ENCODE measurements at regions not wholly inside any gene's neighbourhood (a gene's known extent, or its start where the extent isn't known, plus 50 kb on each side); places are given as distances from the start of the nearest gene placed in this dataset.

GRCh38 chr5:164298165-164298564, 792.7 kb downstream of the MAT2B start:
- H3K4me3 ChIP-seq (ENCODE audit: low read depth in 1 of 2, low read length in 2 of 2): no peak overlapping the region
- no peak overlapping the region for H3K27ac ChIP-seq (ENCODE audit: low read length)
- H3K27me3 ChIP-seq (ENCODE audit: low read depth, low read length): no peaks in the 10 kb centered on the region
- H3K9me3 ChIP-seq (ENCODE audit: control insufficient read depth in 1 of 2, low read length in 2 of 2): no peaks in the 10 kb centered on the region
- no peaks in the 10 kb centered on the region for H3K36me3 ChIP-seq (ENCODE audit: control insufficient read depth in 1 of 2, insufficient read depth in 2 of 2, low read length in 2 of 2)
- H3K4me1 ChIP-seq (ENCODE audit: control insufficient read depth in 1 of 2, insufficient read depth in 2 of 2, low read length in 2 of 2): no peaks in the 10 kb centered on the region

- H3K4me1 ChIP-seq (ENCODE audit: control insufficient read depth in 1 of 2, insufficient read depth in 2 of 2, low read length in 2 of 2): no peaks in the 10 kb centered on the region
- no peaks in the 10 kb centered on the region for H3K27me3 ChIP-seq (ENCODE audit: low read depth, low read length)
- no peak overlapping the region for H3K4me3 ChIP-seq (ENCODE audit: low read depth in 1 of 2, low read length in 2 of 2)
- H3K9me3 ChIP-seq (ENCODE audit: control insufficient read depth in 1 of 2, low read length in 2 of 2): no peaks in the 10 kb centered on the region
- H3K36me3 ChIP-seq (ENCODE audit: control insufficient read depth in 1 of 2, insufficient read depth in 2 of 2, low read length in 2 of 2): no peaks in the 10 kb centered on the region
- H3K27ac ChIP-seq (ENCODE audit: low read length): no peak overlapping the region
Observed at GRCh38 chr5:164300295-164300694, 794.9 kb downstream of the MAT2B start.

GRCh38 chr5:164301136-164301535, 795.7 kb downstream of the MAT2B start:
- H3K36me3 ChIP-seq (ENCODE audit: control insufficient read depth in 1 of 2, insufficient read depth in 2 of 2, low read length in 2 of 2): no peaks in the 10 kb centered on the region
- H3K9me3 ChIP-seq (ENCODE audit: control insufficient read depth in 1 of 2, low read length in 2 of 2): no peaks in the 10 kb centered on the region
- no peak overlapping the region for H3K4me3 ChIP-seq (ENCODE audit: low read depth in 1 of 2, low read length in 2 of 2)
- no peaks in the 10 kb centered on the region for H3K27me3 ChIP-seq (ENCODE audit: low read depth, low read length)
- H3K4me1 ChIP-seq (ENCODE audit: control insufficient read depth in 1 of 2, insufficient read depth in 2 of 2, low read length in 2 of 2): no peaks in the 10 kb centered on the region
- no peak overlapping the region for H3K27ac ChIP-seq (ENCODE audit: low read length)

- no peak overlapping the region for H3K4me3 ChIP-seq (ENCODE audit: low read depth in 1 of 2, low read length in 2 of 2)
- H3K9me3 ChIP-seq (ENCODE audit: control insufficient read depth in 1 of 2, low read length in 2 of 2): no peaks in the 10 kb centered on the region
- no peaks in the 10 kb centered on the region for H3K4me1 ChIP-seq (ENCODE audit: control insufficient read depth in 1 of 2, insufficient read depth in 2 of 2, low read length in 2 of 2)
- no peaks in the 10 kb centered on the region for H3K27me3 ChIP-seq (ENCODE audit: low read depth, low read length)
- no peak overlapping the region for H3K27ac ChIP-seq (ENCODE audit: low read length)
- no peaks in the 10 kb centered on the region for H3K36me3 ChIP-seq (ENCODE audit: control insufficient read depth in 1 of 2, insufficient read depth in 2 of 2, low read length in 2 of 2)
Observed at GRCh38 chr5:164301708-164302107, 796.3 kb downstream of the MAT2B start.

- H3K36me3 ChIP-seq (ENCODE audit: control insufficient read depth in 1 of 2, insufficient read depth in 2 of 2, low read length in 2 of 2): no peaks in the 10 kb centered on the region
- no peaks in the 10 kb centered on the region for H3K4me1 ChIP-seq (ENCODE audit: control insufficient read depth in 1 of 2, insufficient read depth in 2 of 2, low read length in 2 of 2)
- no peak overlapping the region for H3K4me3 ChIP-seq (ENCODE audit: low read depth in 1 of 2, low read length in 2 of 2)
- no peaks in the 10 kb centered on the region for H3K27me3 ChIP-seq (ENCODE audit: low read depth, low read length)
- no peaks in the 10 kb centered on the region for H3K9me3 ChIP-seq (ENCODE audit: control insufficient read depth in 1 of 2, low read length in 2 of 2)
- no peak overlapping the region for H3K27ac ChIP-seq (ENCODE audit: low read length)
Observed at GRCh38 chr5:164302533-164303235, 797.3 kb downstream of the MAT2B start.

- H3K4me3 ChIP-seq (ENCODE audit: low read depth in 1 of 2, low read length in 2 of 2): no peak overlapping the region
- no peaks in the 10 kb centered on the region for H3K36me3 ChIP-seq (ENCODE audit: control insufficient read depth in 1 of 2, insufficient read depth in 2 of 2, low read length in 2 of 2)
- no peak overlapping the region for H3K27ac ChIP-seq (ENCODE audit: low read length)
- no peaks in the 10 kb centered on the region for H3K27me3 ChIP-seq (ENCODE audit: low read depth, low read length)
- H3K4me1 ChIP-seq (ENCODE audit: control insufficient read depth in 1 of 2, insufficient read depth in 2 of 2, low read length in 2 of 2): no peaks in the 10 kb centered on the region
- no peaks in the 10 kb centered on the region for H3K9me3 ChIP-seq (ENCODE audit: control insufficient read depth in 1 of 2, low read length in 2 of 2)
Observed at GRCh38 chr5:164303646-164304215, 798.3 kb downstream of the MAT2B start.

- Histone ChIP-seq H3K36me3 (ENCODE audit: control insufficient read depth in 1 of 2, insufficient read depth in 2 of 2, low read length in 2 of 2) (no peaks in the 10 kb centered on the region), H3K27ac (ENCODE audit: low read length) (no peak overlapping the region), H3K27me3 (ENCODE audit: low read depth, low read length) (no peaks in the 10 kb centered on the region), H3K4me3 (ENCODE audit: low read depth in 1 of 2, low read length in 2 of 2) (no peak overlapping the region), H3K4me1 (ENCODE audit: control insufficient read depth in 1 of 2, insufficient read depth in 2 of 2, low read length in 2 of 2) (no peaks in the 10 kb centered on the region), H3K9me3 (ENCODE audit: control insufficient read depth in 1 of 2, low read length in 2 of 2) (no peaks in the 10 kb centered on the region)
Observed at GRCh38 chr5:164306662-164307061, 801.2 kb downstream of the MAT2B start.

GRCh38 chr5:164312801-164313200, 807.4 kb downstream of the MAT2B start:
- no peaks in the 10 kb centered on the region for H3K36me3 ChIP-seq (ENCODE audit: control insufficient read depth in 1 of 2, insufficient read depth in 2 of 2, low read length in 2 of 2)
- no peaks in the 10 kb centered on the region for H3K9me3 ChIP-seq (ENCODE audit: control insufficient read depth in 1 of 2, low read length in 2 of 2)
- H3K27me3 ChIP-seq (ENCODE audit: low read depth, low read length): no peaks in the 10 kb centered on the region
- peaks cover 0 to 8% of the 10 kb centered on the region in 2 donors for H3K4me1 ChIP-seq (ENCODE audit: control insufficient read depth in 1 of 2, insufficient read depth in 2 of 2, low read length in 2 of 2)
- H3K27ac ChIP-seq (ENCODE audit: low read length): no peak overlapping the region
- H3K4me3 ChIP-seq (ENCODE audit: low read depth in 1 of 2, low read length in 2 of 2): no peak overlapping the region

GRCh38 chr5:164317676-164318075, 812.3 kb downstream of the MAT2B start:
- Histone ChIP-seq H3K9me3 (ENCODE audit: control insufficient read depth in 1 of 2, low read length in 2 of 2) (no peaks in the 10 kb centered on the region), H3K4me3 (ENCODE audit: low read depth in 1 of 2, low read length in 2 of 2) (no peak overlapping the region), H3K36me3 (ENCODE audit: control insufficient read depth in 1 of 2, insufficient read depth in 2 of 2, low read length in 2 of 2) (no peaks in the 10 kb centered on the region), H3K4me1 (ENCODE audit: control insufficient read depth in 1 of 2, insufficient read depth in 2 of 2, low read length in 2 of 2) (peaks cover 0 to 8% of the 10 kb centered on the region in 2 donors), H3K27me3 (ENCODE audit: low read depth, low read length) (no peaks in the 10 kb centered on the region), H3K27ac (ENCODE audit: low read length) (no peak overlapping the region)

GRCh38 chr5:164319161-164319560, 813.7 kb downstream of the MAT2B start:
- no peak overlapping the region for H3K4me3 ChIP-seq (ENCODE audit: low read depth in 1 of 2, low read length in 2 of 2)
- no peaks in the 10 kb centered on the region for H3K27me3 ChIP-seq (ENCODE audit: low read depth, low read length)

GRCh38 chr5:164324239-164324638, 818.8 kb downstream of the MAT2B start:
- no peaks in the 10 kb centered on the region for H3K4me1 ChIP-seq (ENCODE audit: control insufficient read depth in 1 of 2, insufficient read depth in 2 of 2, low read length in 2 of 2)
- H3K27me3 ChIP-seq (ENCODE audit: low read depth, low read length): no peaks in the 10 kb centered on the region

More at GRCh38 chr5:164319161-164319560, 813.7 kb downstream of the MAT2B start:
- Histone ChIP-seq H3K4me1 (ENCODE audit: control insufficient read depth in 1 of 2, insufficient read depth in 2 of 2, low read length in 2 of 2) (peaks cover 0 to 8% of the 10 kb centered on the region in 2 donors), H3K36me3 (ENCODE audit: control insufficient read depth in 1 of 2, insufficient read depth in 2 of 2, low read length in 2 of 2) (no peaks in the 10 kb centered on the region), H3K9me3 (ENCODE audit: control insufficient read depth in 1 of 2, low read length in 2 of 2) (no peaks in the 10 kb centered on the region), H3K27ac (ENCODE audit: low read length) (no peak overlapping the region)

GRCh38 chr5:164326219-164326618, 820.8 kb downstream of the MAT2B start:
- Histone ChIP-seq H3K4me3 (ENCODE audit: low read depth in 1 of 2, low read length in 2 of 2) (no peak overlapping the region), H3K4me1 (ENCODE audit: control insufficient read depth in 1 of 2, insufficient read depth in 2 of 2, low read length in 2 of 2) (no peaks in the 10 kb centered on the region), H3K27me3 (ENCODE audit: low read depth, low read length) (no peaks in the 10 kb centered on the region), H3K27ac (ENCODE audit: low read length) (no peak overlapping the region), H3K36me3 (ENCODE audit: control insufficient read depth in 1 of 2, insufficient read depth in 2 of 2, low read length in 2 of 2) (no peaks in the 10 kb centered on the region), H3K9me3 (ENCODE audit: control insufficient read depth in 1 of 2, low read length in 2 of 2) (peaks cover 0 to 9% of the 10 kb centered on the region in 2 donors)

More at GRCh38 chr5:164324239-164324638, 818.8 kb downstream of the MAT2B start:
- Histone ChIP-seq H3K4me3 (ENCODE audit: low read depth in 1 of 2, low read length in 2 of 2) (no peak overlapping the region), H3K9me3 (ENCODE audit: control insufficient read depth in 1 of 2, low read length in 2 of 2) (peaks cover 0 to 9% of the 10 kb centered on the region in 2 donors), H3K27ac (ENCODE audit: low read length) (no peak overlapping the region), H3K36me3 (ENCODE audit: control insufficient read depth in 1 of 2, insufficient read depth in 2 of 2, low read length in 2 of 2) (no peaks in the 10 kb centered on the region)

All from muscle layer of duodenum (tissue), 2 donors.